B cell (primary cell): ENCODE measurements at regions not wholly inside any gene's neighbourhood (a gene's known extent, or its start where the extent isn't known, plus 50 kb on each side); places are given as distances from the start of the nearest gene placed in this dataset.

Experiments used
- CTCF ChIP-seq: fragments of 200-600 bp; IDR thresholded peaks from one replicate; pipeline ENCODE4 v1.8.0; 2022; ENCODE audit warnings: antibody characterized with exemption, mild to moderate bottlenecking
- EZH2 ChIP-seq: IDR thresholded peaks from 2 replicates; pipeline ENCODE4 v1.6.1; 2012; ENCODE audit warnings: borderline replicate concordance, low read depth, mild to moderate bottlenecking, moderate library complexity, low read length; ENCODE audit not compliant: insufficient read depth, poor library complexity, severe bottlenecking

GRCh38 chr6:50653253-50653652, 60.1 kb upstream of the TFAP2D start:
- TF ChIP-seq CTCF (no peak), EZH2 (no peak)
